ENCODE measurements at regions not wholly inside any gene's neighbourhood (a gene's known extent, or its start where the extent isn't known, plus 50 kb on each side); places are given as distances from the start of the nearest gene placed in this dataset.

- Histone ChIP-seq H3K9me3 (no peaks in the 10 kb centered on the region), H3K36me3 (no peaks in the 10 kb centered on the region), H3K27ac (no peak overlapping the region), H3K4me1 (replicated peaks) (no peaks in the 10 kb centered on the region), H3K4me3 (no peak overlapping the region), H3K27me3 (replicated peaks; ENCODE audit: insufficient read depth) (no peaks in the 10 kb centered on the region)
- WGBS = 70% methylated on average over 4 of the region's 4 CpGs
- intact Hi-C loops (cut with DNase I) = no loop called here
- peak in 2 of 4 experiments; percentile 21 to 38 for TF ChIP-seq CTCF (IDR thresholded peaks at IDR 0.05)
- TF ChIP-seq POLR2AphosphoS5 (IDR thresholded peaks at IDR 0.05) = no peak
- no peak for TF ChIP-seq POLR2A (IDR thresholded peaks at IDR 0.05)
- DNase-seq (ENCODE audit: low spot score) = no peak
These were observed 213.2 kb upstream of the MANEA start for GRCh38 chr6:95364016-95364604.

GRCh38 chr6:95365454-95365853, 211.9 kb upstream of the MANEA start:
- WGBS = 67% methylated on average over 2 of the region's 2 CpGs
- TF ChIP-seq CTCF (IDR thresholded peaks at IDR 0.05) = no peak
- no peak for TF ChIP-seq POLR2AphosphoS5 (IDR thresholded peaks at IDR 0.05)
- TF ChIP-seq POLR2A (IDR thresholded peaks at IDR 0.05) = no peak
- DNase-seq (ENCODE audit: low spot score) = no peak

GRCh38 chr6:95366414-95366813, 210.9 kb upstream of the MANEA start:
- no peaks in the 10 kb centered on the region for H3K36me3 ChIP-seq
- intact Hi-C loops (cut with DNase I) = no loop called here
- no peak overlapping the region for H3K27ac ChIP-seq
- no peaks in the 10 kb centered on the region for H3K4me1 ChIP-seq (replicated peaks)
- WGBS = 65% methylated on average over 4 of the region's 4 CpGs
- TF ChIP-seq CTCF (IDR thresholded peaks at IDR 0.05) = no peak
- no peak for TF ChIP-seq POLR2AphosphoS5 (IDR thresholded peaks at IDR 0.05)
- no peak for TF ChIP-seq POLR2A (IDR thresholded peaks at IDR 0.05)
- H3K27me3 ChIP-seq (replicated peaks; ENCODE audit: insufficient read depth) = no peaks in the 10 kb centered on the region
- no peak for DNase-seq (ENCODE audit: low spot score)
- no peaks in the 10 kb centered on the region for H3K9me3 ChIP-seq
- H3K4me3 ChIP-seq = no peak overlapping the region

More at GRCh38 chr6:95365454-95365853, 211.9 kb upstream of the MANEA start:
- Histone ChIP-seq H3K36me3 (no peaks in the 10 kb centered on the region), H3K9me3 (no peaks in the 10 kb centered on the region), H3K4me1 (replicated peaks) (no peaks in the 10 kb centered on the region), H3K27me3 (replicated peaks; ENCODE audit: insufficient read depth) (no peaks in the 10 kb centered on the region), H3K27ac (no peak overlapping the region), H3K4me3 (no peak overlapping the region)
- intact Hi-C loops (cut with DNase I) = no loop called here

- H3K9me3 ChIP-seq = no peaks in the 10 kb centered on the region
- no peak overlapping the region for H3K27ac ChIP-seq
- H3K4me3 ChIP-seq = no peak overlapping the region
- intact Hi-C loops (cut with DNase I) = no loop called here
- no peaks in the 10 kb centered on the region for H3K27me3 ChIP-seq (replicated peaks; ENCODE audit: insufficient read depth)
- DNase-seq (ENCODE audit: low spot score) = no peak
- no peaks in the 10 kb centered on the region for H3K36me3 ChIP-seq
- no peak for TF ChIP-seq POLR2A (IDR thresholded peaks at IDR 0.05)
- no peak for TF ChIP-seq CTCF (IDR thresholded peaks at IDR 0.05)
- no peak for TF ChIP-seq POLR2AphosphoS5 (IDR thresholded peaks at IDR 0.05)
- H3K4me1 ChIP-seq (replicated peaks) = no peaks in the 10 kb centered on the region
- WGBS = 96% methylated on average over 2 of the region's 2 CpGs
These were observed 193.5 kb upstream of the MANEA start for GRCh38 chr6:95383878-95384277.

- no peak overlapping the region for H3K27ac ChIP-seq
- H3K4me1 ChIP-seq (replicated peaks) = no peaks in the 10 kb centered on the region
- intact Hi-C loops (cut with DNase I) = no loop called here
- H3K36me3 ChIP-seq = no peaks in the 10 kb centered on the region
- TF ChIP-seq POLR2AphosphoS5 (IDR thresholded peaks at IDR 0.05) (no peak), POLR2A (IDR thresholded peaks at IDR 0.05) (no peak), CTCF (IDR thresholded peaks at IDR 0.05) (no peak)
- WGBS = 97% methylated on average over 7 of the region's 7 CpGs
- no peak overlapping the region for H3K4me3 ChIP-seq
- no peaks in the 10 kb centered on the region for H3K27me3 ChIP-seq (replicated peaks; ENCODE audit: insufficient read depth)
- H3K9me3 ChIP-seq = no peaks in the 10 kb centered on the region
- no peak for DNase-seq (ENCODE audit: low spot score)
These were observed 192.3 kb upstream of the MANEA start for GRCh38 chr6:95384988-95385387.

Data from prostate gland (tissue), 2 donors.